Right lobe of liver (tissue), 4 donors: ENCODE measurements at regions not wholly inside any gene's neighbourhood (a gene's known extent, or its start where the extent isn't known, plus 50 kb on each side); places are given as distances from the start of the nearest gene placed in this dataset.

Experiments
- POLR2A ChIP-seq: fragments of 450-650 bp; IDR thresholded peaks from one replicate; pipeline ENCODE4 v1.6.1; 2017; ENCODE audit warnings: antibody characterized with exemption, mild to moderate bottlenecking
- TF ChIP-seq, protein P1 (sequence below), 4 donors: fragments of 200-600 bp in 3 of 4; fragments of 450-650 bp in 1 of 4; IDR thresholded peaks; one replicate each; pipeline versions ENCODE4 v1.5.1 to v1.8.0; 2016 to 2022; ENCODE audit warnings: antibody characterized with exemption in 4 of 4, mild to moderate bottlenecking in 2 of 4
- donor health status: DM: no; HTN: no; CAD: no.
- donor health status: DM: no; HTN: no; CAD: no.
- donor health status: DM: no; HTN: yes; CAD: no.

DNA sequence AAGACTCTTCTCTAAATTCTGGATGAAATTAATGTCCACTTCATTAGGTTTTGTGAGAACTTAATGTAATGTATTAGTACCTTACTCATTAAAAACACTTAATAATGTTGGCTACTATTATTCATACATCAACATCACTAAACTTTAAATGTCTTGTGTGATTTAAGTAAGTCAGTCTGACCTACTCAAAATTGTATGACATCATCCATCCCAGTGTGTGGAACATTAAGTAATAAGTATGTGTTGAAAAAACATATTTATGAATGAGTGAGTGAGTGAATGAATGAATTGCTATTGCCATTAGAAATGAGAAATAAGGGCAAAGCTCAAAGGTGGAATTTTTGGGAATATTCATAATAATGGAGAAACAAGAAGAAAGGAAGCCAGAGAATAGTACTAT, 285.8 kb downstream of the HTR1B start:
- TF ChIP-seq, protein P1, sequence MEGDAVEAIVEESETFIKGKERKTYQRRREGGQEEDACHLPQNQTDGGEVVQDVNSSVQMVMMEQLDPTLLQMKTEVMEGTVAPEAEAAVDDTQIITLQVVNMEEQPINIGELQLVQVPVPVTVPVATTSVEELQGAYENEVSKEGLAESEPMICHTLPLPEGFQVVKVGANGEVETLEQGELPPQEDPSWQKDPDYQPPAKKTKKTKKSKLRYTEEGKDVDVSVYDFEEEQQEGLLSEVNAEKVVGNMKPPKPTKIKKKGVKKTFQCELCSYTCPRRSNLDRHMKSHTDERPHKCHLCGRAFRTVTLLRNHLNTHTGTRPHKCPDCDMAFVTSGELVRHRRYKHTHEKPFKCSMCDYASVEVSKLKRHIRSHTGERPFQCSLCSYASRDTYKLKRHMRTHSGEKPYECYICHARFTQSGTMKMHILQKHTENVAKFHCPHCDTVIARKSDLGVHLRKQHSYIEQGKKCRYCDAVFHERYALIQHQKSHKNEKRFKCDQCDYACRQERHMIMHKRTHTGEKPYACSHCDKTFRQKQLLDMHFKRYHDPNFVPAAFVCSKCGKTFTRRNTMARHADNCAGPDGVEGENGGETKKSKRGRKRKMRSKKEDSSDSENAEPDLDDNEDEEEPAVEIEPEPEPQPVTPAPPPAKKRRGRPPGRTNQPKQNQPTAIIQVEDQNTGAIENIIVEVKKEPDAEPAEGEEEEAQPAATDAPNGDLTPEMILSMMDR (IDR thresholded peaks at IDR 0.05): no peak
- TF ChIP-seq POLR2A: no peak
